H1 (cell line): ENCODE measurements at regions not wholly inside any gene's neighbourhood (a gene's known extent, or its start where the extent isn't known, plus 50 kb on each side); places are given as distances from the start of the nearest gene placed in this dataset.

Source experiments
- SAP30 ChIP-seq: fragments of 300-600 bp; sonication (generic); IDR thresholded peaks from 2 replicates; pipeline ENCODE4 v1.7.1; 2012; ENCODE audit warnings: low read length, moderate library complexity, mild to moderate bottlenecking, inconsistent platforms; ENCODE audit not compliant: insufficient read depth, insufficient replicate concordance

DNA sequence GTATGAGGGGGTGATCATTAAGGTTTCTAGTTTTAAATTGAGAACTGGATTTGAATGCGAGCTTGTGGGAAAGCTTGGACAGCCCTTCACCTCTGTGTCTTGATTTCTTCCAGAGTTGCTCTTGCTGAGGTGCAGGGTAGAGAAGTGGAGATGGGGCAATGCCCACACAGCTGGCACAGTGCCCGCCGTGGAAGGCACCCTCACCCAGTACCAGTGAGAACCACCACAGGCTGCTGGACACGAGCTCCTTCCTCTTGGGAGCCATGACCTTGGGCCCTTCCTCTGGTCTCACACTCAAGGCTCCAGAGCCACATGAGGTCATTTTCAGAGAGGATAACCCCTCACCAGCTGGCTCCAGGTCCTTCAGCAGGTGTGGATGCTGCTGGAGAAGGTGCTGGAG is 67.3 kb downstream of the DACT2 start (continued):
- TF ChIP-seq SAP30 = no peak
